Keratinocyte (primary cell): ENCODE measurements at regions not wholly inside any gene's neighbourhood (a gene's known extent, or its start where the extent isn't known, plus 50 kb on each side); places are given as distances from the start of the nearest gene placed in this dataset.

ENCODE experiments used
- DNase-seq: peaks from one replicate; pipeline ENCODE4 v3.0.0-alpha.2; 2011; ENCODE audit warnings: low read depth, missing footprints, low spot score
- FAIRE-seq: peaks from 2 replicates; lab custom pipeline; 2011; peaks lifted over from hg19 to GRCh38; lab: Jason Lieb, UNC
- H2AFZ ChIP-seq: 2 replicates; pipeline ENCODE4 v1.6.0; 2012; ENCODE audit warnings: low read length, control low read depth, inconsistent platforms; ENCODE audit not compliant: control insufficient read depth
- H3K27ac ChIP-seq: 2 replicates; pipeline ENCODE4 v1.5.1; 2011; ENCODE audit warnings: low read length; ENCODE audit not compliant: control insufficient read depth, insufficient read depth
- H3K27me3 ChIP-seq: 3 replicates; pipeline ENCODE4 v1.6.0; 2011; ENCODE audit warnings: low read length; ENCODE audit not compliant: control insufficient read depth, insufficient read depth; ENCODE audit errors: extremely low read depth
- H3K36me3 ChIP-seq, 2 experiments: 2 replicates in 1 of 2; 3 replicates in 1 of 2; pipeline ENCODE4 v1.5.1; 2011; ENCODE audit warnings: low read length in 2 of 2, mild to moderate bottlenecking in 1 of 2; ENCODE audit not compliant: control insufficient read depth in 2 of 2, insufficient read depth in 2 of 2; ENCODE audit errors: extremely low read depth in 1 of 2
- H3K4me1 ChIP-seq: 3 replicates; pipeline ENCODE4 v1.5.1; 2011; ENCODE audit warnings: low read length; ENCODE audit not compliant: control insufficient read depth, insufficient read depth; ENCODE audit errors: extremely low read depth
- H3K4me2 ChIP-seq: 3 replicates; pipeline ENCODE4 v1.6.0; 2011; ENCODE audit warnings: low read depth, low read length; ENCODE audit not compliant: control insufficient read depth, insufficient read depth; ENCODE audit errors: extremely low read depth
- H3K4me3 ChIP-seq, 3 experiments: fragments of 200-600 bp in 1 of 3; sonication (generic) in 1 of 3; 2 replicates in 2 of 3; 3 replicates in 1 of 3; pipeline ENCODE4 v1.5.1; 2011 to 2016; ENCODE audit warnings: low read length in 3 of 3, mild to moderate bottlenecking in 3 of 3, control low read depth in 2 of 3, inconsistent platforms in 1 of 3, low read depth in 1 of 3, mixed read lengths in 1 of 3, mixed run types in 1 of 3, moderate library complexity in 1 of 3; ENCODE audit not compliant: control insufficient read depth in 2 of 3, insufficient read depth in 2 of 3; ENCODE audit errors: extremely low read depth in 1 of 3
- H3K79me2 ChIP-seq: 2 replicates; pipeline ENCODE4 v1.6.0; 2012; ENCODE audit warnings: low read length; ENCODE audit not compliant: control insufficient read depth, insufficient read depth
- H3K9ac ChIP-seq: 3 replicates; pipeline ENCODE4 v1.6.0; 2011; ENCODE audit warnings: low read length; ENCODE audit not compliant: control insufficient read depth, insufficient read depth; ENCODE audit errors: extremely low read depth
- H3K9me1 ChIP-seq: 3 replicates; pipeline ENCODE4 v1.6.0; 2011; ENCODE audit warnings: low read length; ENCODE audit not compliant: control insufficient read depth, insufficient read depth; ENCODE audit errors: extremely low read depth
- H3K9me3 ChIP-seq: 2 replicates; pipeline ENCODE4 v1.5.1; 2012; ENCODE audit warnings: low read depth, low read length; ENCODE audit not compliant: control insufficient read depth
- H4K20me1 ChIP-seq: 3 replicates; pipeline ENCODE4 v1.6.0; 2011; ENCODE audit warnings: low read length; ENCODE audit not compliant: control insufficient read depth, insufficient read depth; ENCODE audit errors: extremely low read depth
- CTCF ChIP-seq, 3 experiments: IDR thresholded peaks in 1 of 3; conservative IDR thresholded peaks in 1 of 3; optimal IDR thresholded peaks in 1 of 3; 2 replicates in 2 of 3; 3 replicates in 1 of 3; pipeline versions ENCODE3 to v1.5.1; 2011; ENCODE audit warnings: low read length in 3 of 3, mild to moderate bottlenecking in 3 of 3, moderate library complexity in 2 of 3, control low read depth in 1 of 3, inconsistent platforms in 1 of 3; ENCODE audit not compliant: insufficient read depth in 2 of 3; ENCODE audit errors: extremely low read depth in 1 of 3
- EZH2 ChIP-seq: IDR thresholded peaks from one replicate; pipeline ENCODE4 v1.6.1; 2012; ENCODE audit warnings: inconsistent platforms, mild to moderate bottlenecking, low read length, moderate library complexity
- dilution Hi-C: fragments of 300-500 bp; cut with MboI; formaldehyde crosslinking; loops from one replicate; pipeline ENCODE4 v1.7.0; 2020; ENCODE audit warnings: low sequenced_read_pairs; ENCODE audit not compliant: extremely low pct_ligation_motif_present

GRCh38 chr1:54464031-54464476 is 57.9 kb upstream of the SSBP3 start:
- Histone ChIP-seq H3K9ac (no peak overlapping the region), H4K20me1 (no peaks in the 10 kb centered on the region), H3K36me3 (no peaks in the 10 kb centered on the region), H3K27me3 (no peaks in the 10 kb centered on the region), H3K4me2 (no peak overlapping the region), H3K4me3 (no peak overlapping the region), H2AFZ (no peak overlapping the region), H3K79me2 (no peaks in the 10 kb centered on the region), H3K9me1 (no peaks in the 10 kb centered on the region), H3K4me1 (no peaks in the 10 kb centered on the region), H3K9me3 (no peaks in the 10 kb centered on the region), H3K27ac (no peak overlapping the region)
- no peak for FAIRE-seq
- no peak for DNase-seq
- dilution Hi-C loops, result no loop called here
- TF ChIP-seq CTCF (optimal IDR thresholded peaks at IDR 0.05 in 1 of 3, IDR thresholded peaks at IDR 0.05 in 1 of 3, conservative IDR thresholded peaks at IDR 0.05 in 1 of 3; ENCODE audit: extremely low read depth in 1 of 3, insufficient read depth in 2 of 3, low read length in 3 of 3), result no peak
- TF ChIP-seq EZH2, result no peak

DNA sequence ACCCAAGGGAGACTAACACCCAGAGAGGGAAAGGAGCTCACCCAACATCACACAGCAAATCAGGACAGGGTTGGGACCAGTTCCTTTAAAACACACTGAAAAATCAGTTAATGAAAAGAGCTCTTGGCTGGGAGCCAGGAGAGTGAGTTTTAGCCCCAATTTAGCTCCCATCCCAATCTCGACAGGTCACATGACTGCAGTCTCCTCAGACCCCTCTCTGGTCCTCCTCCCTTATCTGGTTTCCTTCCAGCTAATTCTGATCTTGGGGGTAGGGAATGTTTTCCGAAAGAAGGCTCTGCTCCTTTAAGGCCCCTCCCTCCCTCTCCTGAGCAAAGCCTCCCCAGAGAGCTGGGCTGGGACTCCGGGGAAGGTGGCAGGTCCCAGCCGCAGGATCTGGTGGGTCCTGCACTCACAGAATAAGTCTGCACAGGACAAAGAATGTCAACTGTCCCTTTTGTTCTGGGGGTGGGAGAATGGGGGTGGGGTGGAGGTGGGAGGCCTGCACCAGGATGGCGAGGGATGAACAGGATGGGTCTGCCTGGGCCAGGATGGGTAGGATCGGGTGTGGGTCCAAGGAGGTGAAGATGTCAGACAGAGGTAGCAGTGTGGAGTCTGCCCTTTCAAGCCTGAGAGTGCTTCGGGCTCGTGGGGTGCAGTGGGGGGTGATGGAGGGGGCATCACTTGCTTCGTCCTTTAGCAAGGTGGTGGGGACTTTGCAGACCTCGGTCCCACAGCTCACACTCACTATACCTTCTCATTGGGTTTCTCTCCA is 57.3 kb upstream of the SSBP3 start:
- Histone ChIP-seq H3K9me1 (no peaks in the 10 kb centered on the region), H3K9me3 (no peaks in the 10 kb centered on the region), H3K79me2 (no peaks in the 10 kb centered on the region), H4K20me1 (no peaks in the 10 kb centered on the region), H3K4me1 (no peaks in the 10 kb centered on the region), H2AFZ (no peak overlapping the region), H3K4me2 (no peak overlapping the region), H3K9ac (no peak overlapping the region), H3K36me3 (no peaks in the 10 kb centered on the region), H3K4me3 (no peak overlapping the region), H3K27me3 (no peaks in the 10 kb centered on the region), H3K27ac (no peak overlapping the region)
- dilution Hi-C loops, result no loop called here
- DNase-seq (no peak), FAIRE-seq (no peak)
- no peak for TF ChIP-seq EZH2
- TF ChIP-seq CTCF (optimal IDR thresholded peaks at IDR 0.05 in 1 of 3, IDR thresholded peaks at IDR 0.05 in 1 of 3, conservative IDR thresholded peaks at IDR 0.05 in 1 of 3; ENCODE audit: extremely low read depth in 1 of 3, insufficient read depth in 2 of 3, low read length in 3 of 3), result no peak
